ENCODE measurements at regions not wholly inside any gene's neighbourhood (a gene's known extent, or its start where the extent isn't known, plus 50 kb on each side); places are given as distances from the start of the nearest gene placed in this dataset.
"Not testable (repeated sequence)": the region's sequence is repeated elsewhere in the genome, so short reads cannot be mapped to it uniquely, and the experiment has no call there.

GRCh38 chr2:228507231-228507824, 325.8 kb upstream of the SPHKAP start:
- DNase-seq, result no peak

DNA sequence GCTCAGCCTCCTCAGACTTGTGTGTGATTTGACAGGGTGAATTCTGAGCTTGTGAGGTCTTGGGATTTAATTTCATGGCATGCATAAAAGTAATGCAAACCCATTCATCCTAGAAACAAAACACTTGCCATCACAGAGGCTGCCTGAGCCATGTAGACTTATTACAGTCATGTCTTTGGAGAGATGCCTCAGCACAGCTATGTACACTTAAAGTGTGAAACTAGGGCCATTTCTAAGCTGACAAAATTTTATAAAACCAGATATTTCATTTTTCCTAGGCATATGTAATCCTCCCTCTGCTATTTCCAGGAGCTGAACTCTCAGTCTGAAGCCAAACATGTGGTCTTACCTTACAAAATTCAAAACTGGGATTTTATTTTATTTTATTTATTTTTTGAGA, 322.2 kb upstream of the SPHKAP start:
- no peak for DNase-seq

DNA sequence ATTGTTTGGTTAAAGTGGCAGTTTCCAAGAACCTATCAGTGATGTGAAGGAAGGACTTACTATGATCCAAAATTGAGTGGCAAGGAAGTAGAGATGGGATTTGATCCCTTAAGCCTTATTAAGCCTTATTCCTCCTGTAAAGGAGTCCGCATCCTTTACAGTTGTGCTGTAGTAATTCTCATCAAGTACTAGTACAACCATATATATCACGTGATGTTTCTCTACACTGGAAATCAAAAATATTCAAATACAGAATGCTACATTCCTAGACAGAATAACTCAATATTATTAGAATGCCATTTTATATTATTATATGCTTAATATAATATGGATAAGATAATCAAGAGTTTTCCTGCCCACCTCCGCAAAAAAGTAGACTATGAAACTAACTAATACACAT, 312.4 kb upstream of the SPHKAP start:
- DNase-seq, result no peak

DNA sequence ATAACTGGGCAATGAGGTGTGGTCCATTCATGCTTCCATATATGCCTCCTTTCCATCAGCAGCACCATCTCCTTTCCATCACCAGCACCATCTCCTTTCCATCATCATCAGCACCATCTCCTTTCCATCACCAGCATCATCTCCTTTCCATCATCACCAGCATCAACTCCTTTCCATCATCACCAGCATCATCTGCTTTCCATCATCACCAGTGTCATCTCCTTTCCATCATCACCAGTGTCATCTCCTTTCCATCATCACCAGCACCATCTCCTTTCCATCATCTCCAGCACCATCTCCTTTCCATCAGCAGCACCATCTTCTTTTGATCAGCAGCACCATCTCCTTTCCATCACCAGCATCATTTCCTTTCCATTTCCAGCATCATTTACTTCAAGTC, 297.5 kb upstream of the SPHKAP start:
- DNase-seq, result no peak

DNA sequence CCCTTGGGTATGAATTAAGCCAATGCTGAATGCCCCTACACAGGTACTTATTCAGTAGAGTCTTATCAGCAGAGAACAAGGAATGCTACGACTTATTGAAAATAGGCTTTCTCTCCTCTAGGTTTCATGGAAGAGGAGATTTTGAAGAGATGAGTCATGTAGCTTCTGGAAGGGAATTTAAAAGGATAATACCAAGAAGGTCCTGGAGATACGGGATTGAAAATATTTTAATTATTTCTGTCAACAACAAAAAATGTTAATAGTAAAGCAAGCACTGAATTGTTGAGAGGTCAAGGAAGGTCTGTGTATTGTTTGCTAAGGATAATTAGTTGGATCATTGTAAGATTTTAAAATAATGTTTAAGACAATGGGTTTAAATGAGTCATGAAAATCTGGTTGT, 293.0 kb upstream of the SPHKAP start:
- DNase-seq, result no peak

GRCh38 chr2:228469721-228470120, 288.2 kb upstream of the SPHKAP start:
- DNase-seq, result no peak

DNA sequence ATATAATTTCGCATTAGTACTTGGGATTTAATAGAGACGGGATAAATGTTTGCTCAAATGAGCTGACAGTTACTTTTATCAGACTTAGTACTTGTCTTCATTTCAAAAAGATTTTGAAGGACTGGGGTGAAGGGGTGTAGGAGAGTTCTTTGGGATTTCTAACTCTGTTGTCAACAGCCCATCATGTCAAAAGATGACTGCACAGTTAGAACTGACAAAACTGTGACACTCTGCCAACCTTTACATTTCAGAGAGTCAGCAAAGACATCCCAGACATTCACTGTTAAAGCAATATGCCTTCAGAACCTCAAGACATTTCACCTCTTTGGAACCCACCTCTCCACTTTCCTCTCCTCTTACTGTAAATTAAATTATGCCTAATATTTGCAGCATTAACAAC, 285.4 kb upstream of the SPHKAP start:
- no peak for DNase-seq

DNA sequence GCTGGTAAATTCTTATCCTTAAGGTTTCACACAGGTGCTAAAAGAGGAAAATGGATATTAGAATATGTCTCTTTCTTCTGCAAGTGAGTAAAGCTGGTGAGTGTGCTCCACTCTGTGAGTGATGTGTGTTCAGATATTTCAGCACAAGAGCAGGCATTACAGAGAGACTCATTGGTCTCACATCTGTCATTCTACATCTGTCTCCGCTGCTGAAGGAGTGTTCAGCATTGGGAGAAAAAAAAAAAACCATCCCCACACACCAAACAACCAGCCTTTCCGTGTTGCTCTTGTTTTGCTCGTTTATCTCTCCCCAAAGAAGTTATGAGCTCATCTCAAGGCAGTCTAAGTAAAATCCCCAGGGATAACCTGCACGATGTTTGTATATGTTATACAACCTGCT, 283.9 kb upstream of the SPHKAP start:
- no peak for DNase-seq

DNA sequence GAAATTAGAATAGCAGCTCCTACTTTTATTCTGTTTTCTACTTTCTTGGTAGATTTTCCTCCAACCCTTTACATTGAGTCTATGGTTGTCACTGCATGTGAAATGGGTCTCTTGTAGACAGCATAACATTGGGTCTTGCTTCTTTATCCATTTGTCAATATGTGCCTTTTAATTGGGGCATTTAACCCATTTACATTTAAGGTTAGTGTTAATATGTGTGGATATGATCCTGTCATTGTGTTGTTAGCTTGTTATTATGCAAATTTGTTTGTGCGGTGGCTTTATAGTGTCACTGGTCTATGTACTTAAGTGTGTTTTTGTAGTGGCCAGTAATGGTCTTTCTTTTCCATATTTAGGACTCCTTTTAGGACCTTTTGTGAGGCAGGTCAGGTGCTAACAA, 276.9 kb upstream of the SPHKAP start:
- DNase-seq, result no peak

- DNase-seq, result no peak
Measured at GRCh38 chr2:228447266-228447915, 265.9 kb upstream of the SPHKAP start.

- no peak for DNase-seq
Measured at GRCh38 chr2:228446734-228447133, 265.2 kb upstream of the SPHKAP start.

GRCh38 chr2:228444161-228444560, 262.7 kb upstream of the SPHKAP start:
- DNase-seq, result no peak

GRCh38 chr2:228433721-228434120, 252.2 kb upstream of the SPHKAP start:
- no peak for DNase-seq

GRCh38 chr2:228432116-228432515, 250.6 kb upstream of the SPHKAP start:
- DNase-seq, result no peak

- DNase-seq, result no peak
Measured at GRCh38 chr2:228430986-228431385, 249.5 kb upstream of the SPHKAP start.

GRCh38 chr2:228426502-228427216, 245.2 kb upstream of the SPHKAP start:
- DNase-seq, result no peak

GRCh38 chr2:228425411-228426060, 244.0 kb upstream of the SPHKAP start:
- DNase-seq, result not testable (repeated sequence)

DNA sequence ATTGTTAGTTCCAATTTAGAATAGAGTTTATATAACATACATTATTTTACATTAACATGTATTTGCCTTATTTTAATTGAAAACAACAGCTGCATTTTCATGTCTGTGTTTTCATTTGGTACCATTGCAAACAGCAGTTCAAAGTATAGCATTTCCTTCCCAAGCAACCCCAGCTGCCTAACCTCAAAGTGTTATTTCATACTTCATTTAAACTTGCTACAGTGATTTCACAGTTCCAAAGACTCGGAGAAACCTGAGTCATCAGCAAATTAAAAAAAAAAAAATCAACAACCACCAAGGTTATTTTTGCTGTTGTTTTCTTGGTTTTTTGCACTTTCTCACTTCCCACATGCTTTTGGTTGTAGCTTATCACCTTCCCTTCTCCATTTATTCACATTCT, 236.5 kb upstream of the SPHKAP start:
- no peak for DNase-seq

GRCh38 chr2:228417526-228417925, 236.0 kb upstream of the SPHKAP start:
- DNase-seq, result no peak

GRCh38 chr2:228410061-228410460, 228.6 kb upstream of the SPHKAP start:
- DNase-seq, result no peak

- DNase-seq, result no peak
Measured at GRCh38 chr2:228409493-228409892, 228.0 kb upstream of the SPHKAP start.

DNA sequence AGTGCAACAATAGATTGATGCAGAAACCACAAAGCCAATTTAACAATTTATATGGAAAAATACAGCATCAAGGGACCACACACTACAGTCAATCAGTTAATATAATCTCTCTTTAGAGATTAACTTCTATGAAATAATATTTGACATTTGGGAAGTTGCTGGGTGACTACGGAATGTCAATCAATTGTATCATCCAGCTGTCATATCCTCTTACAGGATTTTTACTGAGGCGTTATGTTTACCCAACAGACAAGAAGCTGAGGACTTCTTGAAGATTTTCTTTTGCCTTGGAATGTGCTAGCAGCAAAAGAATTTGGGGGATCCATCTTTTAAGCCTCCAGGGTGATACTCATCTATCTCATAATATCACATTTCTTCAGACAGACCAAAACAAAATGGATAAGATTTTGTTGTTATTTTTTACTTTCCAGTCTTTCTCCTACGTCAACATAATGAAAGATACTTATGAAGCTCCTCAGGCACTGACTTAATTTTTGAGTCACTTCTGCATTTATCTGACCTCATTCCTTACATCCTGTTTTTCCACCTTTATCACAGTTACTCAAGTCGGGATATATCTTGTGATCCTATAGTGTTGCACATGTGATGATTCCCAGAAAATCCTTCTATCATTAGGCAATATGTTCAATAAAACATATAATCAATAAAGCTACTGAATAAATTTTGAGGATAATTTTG, 227.2 kb upstream of the SPHKAP start:
- no peak for DNase-seq

DNA sequence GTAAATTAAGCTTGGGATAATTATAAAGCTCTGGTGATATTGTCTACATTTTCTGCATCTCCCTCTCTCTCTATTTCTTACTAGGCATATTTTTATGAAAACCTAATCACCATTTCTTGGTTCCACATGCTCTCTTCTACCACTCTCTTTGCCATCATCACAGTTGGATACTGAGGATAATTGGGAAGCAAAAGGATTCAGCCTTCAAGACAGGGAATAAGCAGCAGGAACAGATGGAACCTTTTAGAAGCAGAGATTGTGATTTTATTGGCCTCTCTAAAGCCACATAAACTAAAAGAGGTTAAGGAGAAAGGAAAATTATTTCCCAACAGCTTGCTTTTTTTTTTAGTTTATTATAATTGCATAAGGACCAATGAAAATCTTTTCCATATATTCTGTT, 226.3 kb upstream of the SPHKAP start:
- no peak for DNase-seq
